ENCODE measurements at regions not wholly inside any gene's neighbourhood (a gene's known extent, or its start where the extent isn't known, plus 50 kb on each side); places are given as distances from the start of the nearest gene placed in this dataset.

- H3K36me3 Mint-ChIP-seq (ENCODE audit: insufficient read depth, unreplicated experiment): no peaks in the 10 kb centered on the region
- no peak overlapping the region for H3K27ac Mint-ChIP-seq (ENCODE audit: unreplicated experiment)
- no peaks in the 10 kb centered on the region for H3K27me3 Mint-ChIP-seq (ENCODE audit: insufficient read depth, unreplicated experiment)
- no peak for TF ChIP-seq CTCF (IDR thresholded peaks at IDR 0.05; ENCODE audit: insufficient read depth in 1 of 2, low read depth in 1 of 2, low read length in 1 of 2, severe bottlenecking in 1 of 2, unreplicated experiment in 1 of 2)
- H3K9me3 Mint-ChIP-seq (ENCODE audit: unreplicated experiment): no peaks in the 10 kb centered on the region
- intact Hi-C loops (cut with micrococcal nuclease; ENCODE audit: unreplicated experiment): no loop called here
- no peak overlapping the region for H3K4me3 Mint-ChIP-seq (ENCODE audit: unreplicated experiment)
- POLR2A ChIA-PET: no interaction called here
- Histone ChIP-seq H3K4me1 (no peaks in the 10 kb centered on the region), H3K9me3 (no peaks in the 10 kb centered on the region), H3K4me3 (ENCODE audit: low read depth, low read length) (no peak overlapping the region), H3K27me3 (replicated peaks; ENCODE audit: control insufficient read depth, insufficient read depth, low read length) (no peaks in the 10 kb centered on the region), H3K36me3 (ENCODE audit: control insufficient read depth, insufficient read depth, low read length) (no peaks in the 10 kb centered on the region)
- CTCF ChIA-PET: interaction anchor here (0.5 kb wide), 1 partner anchor 16 kb away, joined by 4 read pairs; no protein-coding TSS in a partner anchor
- H3K4me1 Mint-ChIP-seq (ENCODE audit: low read depth, unreplicated experiment): no peaks in the 10 kb centered on the region
- DNase-seq: no peak
- no TSS peak for BruUV-seq (replicated peaks)
Measured at GRCh38 chr13:73739394-73739793, 394.8 kb downstream of the KLF12 start.

GRCh38 chr13:73738626-73739025 is 395.6 kb downstream of the KLF12 start:
- H3K27me3 ChIP-seq (replicated peaks; ENCODE audit: control insufficient read depth, insufficient read depth, low read length): no peaks in the 10 kb centered on the region
- Mint-ChIP-seq H3K9me3 (ENCODE audit: unreplicated experiment) (no peaks in the 10 kb centered on the region), H3K4me1 (ENCODE audit: low read depth, unreplicated experiment) (no peaks in the 10 kb centered on the region), H3K27ac (ENCODE audit: unreplicated experiment) (no peak overlapping the region), H3K27me3 (ENCODE audit: insufficient read depth, unreplicated experiment) (no peaks in the 10 kb centered on the region), H3K4me3 (ENCODE audit: unreplicated experiment) (no peak overlapping the region), H3K36me3 (ENCODE audit: insufficient read depth, unreplicated experiment) (no peaks in the 10 kb centered on the region)
- no TSS peak for BruUV-seq (replicated peaks)
- intact Hi-C loops (cut with micrococcal nuclease; ENCODE audit: unreplicated experiment): no loop called here
- DNase-seq: no peak
- H3K4me3 ChIP-seq (ENCODE audit: low read depth, low read length): no peak overlapping the region
- H3K9me3 ChIP-seq: no peaks in the 10 kb centered on the region
- H3K36me3 ChIP-seq (ENCODE audit: control insufficient read depth, insufficient read depth, low read length): no peaks in the 10 kb centered on the region
- POLR2A ChIA-PET: no interaction called here
- CTCF ChIA-PET: no interaction called here
- no peak for TF ChIP-seq CTCF (IDR thresholded peaks at IDR 0.05; ENCODE audit: insufficient read depth in 1 of 2, low read depth in 1 of 2, low read length in 1 of 2, severe bottlenecking in 1 of 2, unreplicated experiment in 1 of 2)
- H3K4me1 ChIP-seq: no peaks in the 10 kb centered on the region

DNA sequence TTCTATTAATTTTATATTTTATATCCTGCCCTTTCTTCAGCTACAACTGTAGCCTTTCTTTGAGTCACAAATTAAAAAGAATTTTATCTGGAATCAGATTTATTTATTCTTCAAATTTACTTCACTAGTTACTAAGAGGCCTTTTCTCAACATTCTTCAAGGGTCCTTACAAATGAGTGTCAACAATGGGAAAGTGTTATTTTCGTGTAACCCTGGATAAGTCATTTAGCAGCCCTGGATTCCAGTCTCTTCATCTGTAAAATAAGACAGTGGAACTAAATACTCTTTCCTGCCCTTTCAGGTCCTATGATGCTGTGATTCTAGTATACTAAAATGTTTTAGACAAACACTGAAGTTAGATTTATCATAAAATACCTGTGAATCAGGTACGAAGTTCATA is 397.0 kb downstream of the KLF12 start:
- Mint-ChIP-seq H3K4me1 (ENCODE audit: low read depth, unreplicated experiment) (peaks cover 8% of the 10 kb centered on the region), H3K36me3 (ENCODE audit: insufficient read depth, unreplicated experiment) (no peaks in the 10 kb centered on the region), H3K27me3 (ENCODE audit: insufficient read depth, unreplicated experiment) (no peaks in the 10 kb centered on the region), H3K27ac (ENCODE audit: unreplicated experiment) (no peak overlapping the region), H3K9me3 (ENCODE audit: unreplicated experiment) (no peaks in the 10 kb centered on the region), H3K4me3 (ENCODE audit: unreplicated experiment) (no peak overlapping the region)
- Histone ChIP-seq H3K4me3 (ENCODE audit: low read depth, low read length) (no peak overlapping the region), H3K9me3 (no peaks in the 10 kb centered on the region), H3K36me3 (ENCODE audit: control insufficient read depth, insufficient read depth, low read length) (no peaks in the 10 kb centered on the region), H3K27me3 (replicated peaks; ENCODE audit: control insufficient read depth, insufficient read depth, low read length) (no peaks in the 10 kb centered on the region), H3K4me1 (no peaks in the 10 kb centered on the region)
- ChIA-PET POLR2A (no interaction called here), CTCF (interaction anchor here (0.7 kb wide), 1 partner anchor 97 kb away, joined by 3 read pairs; no protein-coding TSS in a partner anchor)
- no TSS peak for BruUV-seq (replicated peaks)
- intact Hi-C loops (cut with micrococcal nuclease; ENCODE audit: unreplicated experiment): no loop called here
- no peak for TF ChIP-seq CTCF (IDR thresholded peaks at IDR 0.05; ENCODE audit: insufficient read depth in 1 of 2, low read depth in 1 of 2, low read length in 1 of 2, severe bottlenecking in 1 of 2, unreplicated experiment in 1 of 2)
- no peak for DNase-seq

Data from Caco-2 (cell line).